GM12892 (cell line): ENCODE measurements at regions not wholly inside any gene's neighbourhood (a gene's known extent, or its start where the extent isn't known, plus 50 kb on each side); places are given as distances from the start of the nearest gene placed in this dataset.

ENCODE experiments used
- POLR2A ChIP-seq: IDR thresholded peaks from 2 replicates; pipeline ENCODE4 v1.6.1; 2011; ENCODE audit warnings: low read depth, low read length, control low read depth
- POLR2AphosphoS5 ChIP-seq: IDR thresholded peaks from 2 replicates; pipeline ENCODE4 v1.6.1; 2011; ENCODE audit warnings: low read depth, low read length, control low read depth
- TAF1 ChIP-seq: IDR thresholded peaks from 2 replicates; pipeline ENCODE4 v1.6.1; 2011; ENCODE audit warnings: low read depth, mild to moderate bottlenecking, control low read depth, low read length, borderline replicate concordance

DNA sequence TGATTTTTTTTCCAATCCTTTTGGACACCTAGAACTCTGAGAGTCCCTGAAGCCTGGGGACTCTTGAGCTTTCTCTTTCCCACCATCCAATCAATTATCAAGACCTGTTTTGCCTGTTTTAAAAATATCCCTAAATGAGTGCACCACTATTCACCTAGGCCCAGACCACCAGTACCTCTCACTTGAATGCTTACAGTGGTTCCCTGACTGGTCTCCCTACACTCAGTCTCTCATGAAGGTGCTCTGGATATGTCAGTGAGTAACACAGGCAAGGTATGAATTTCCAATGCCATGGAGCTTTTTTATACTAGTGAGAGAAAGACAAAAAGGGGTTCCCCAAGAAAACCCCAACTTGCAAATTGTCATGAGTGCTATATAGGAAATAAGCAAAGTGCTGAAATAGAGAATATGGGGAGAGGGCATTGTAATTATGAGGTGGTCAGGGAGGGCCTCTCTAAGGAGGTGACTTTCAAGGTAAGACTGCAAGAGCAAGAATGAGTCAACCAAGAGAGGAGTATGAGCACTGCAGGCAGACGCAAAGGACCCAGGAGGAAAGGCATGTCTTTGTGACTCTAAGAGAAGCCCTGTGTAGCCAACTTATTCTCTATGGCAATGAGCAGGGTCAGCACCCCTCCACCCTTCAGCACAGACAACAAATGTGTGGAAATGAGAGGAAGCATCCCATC lies 85.3 kb upstream of the MBIP start:
- TF ChIP-seq POLR2A: no peak
- no peak for TF ChIP-seq POLR2AphosphoS5
- no peak for TF ChIP-seq TAF1
